GM18502 (cell line): ENCODE measurements at regions not wholly inside any gene's neighbourhood (a gene's known extent, or its start where the extent isn't known, plus 50 kb on each side); places are given as distances from the start of the nearest gene placed in this dataset.
"Not testable (repeated sequence)": the region's sequence is repeated elsewhere in the genome, so short reads cannot be mapped to it uniquely, and the experiment has no call there.

Experiments used
- ATAC-seq: cut with Tn5 transposase; IDR thresholded peaks from one replicate; pipeline ENCODE4 v1.9.1; 2021; ENCODE audit warnings: mild to moderate bottlenecking; ENCODE audit not compliant: unreplicated experiment, poor library complexity

- peak; percentile 75 for ATAC-seq
Observed at GRCh38 chr20:16801919-16802651, 53.9 kb downstream of the OTOR start.

- ATAC-seq = no peak
Observed at GRCh38 chr20:16802652-16802935, 54.4 kb downstream of the OTOR start.

DNA sequence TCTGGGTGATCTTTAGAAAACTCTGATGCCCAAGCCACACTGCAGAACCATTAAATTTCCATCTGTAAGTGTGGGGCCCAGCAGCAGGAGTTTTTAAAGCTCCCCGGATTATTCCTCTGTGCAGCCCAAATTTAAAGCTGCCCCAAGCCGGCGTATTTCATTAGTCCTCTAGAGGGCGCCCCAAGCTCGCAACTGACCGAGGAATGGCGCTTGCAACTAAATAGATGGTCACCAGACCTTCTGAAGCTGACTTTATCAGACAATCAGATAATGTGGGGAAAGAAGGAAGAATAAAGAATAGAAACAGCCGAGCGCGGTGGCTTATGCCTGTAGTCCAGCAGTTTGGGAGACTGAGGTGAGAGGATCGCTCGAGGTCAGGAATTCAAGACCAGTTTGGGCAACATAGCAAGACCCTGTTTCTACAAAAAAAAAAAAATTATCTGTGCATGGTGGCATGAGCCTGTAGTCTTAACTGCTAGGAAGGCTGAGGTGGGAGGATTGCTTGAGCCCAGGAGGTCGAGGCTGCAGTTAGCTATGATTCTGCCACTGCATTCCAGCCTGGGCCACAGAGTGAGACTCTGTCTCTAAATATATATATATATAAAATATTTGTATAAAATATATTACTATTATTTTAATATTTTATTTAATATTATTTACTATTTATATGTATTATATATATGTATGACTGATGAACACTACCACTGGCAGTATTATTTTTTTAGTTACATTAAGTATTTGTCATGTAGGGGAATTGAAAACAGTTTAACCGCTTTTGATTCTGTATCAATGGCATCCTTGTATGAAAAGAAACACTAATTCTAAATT is 56.0 kb downstream of the OTOR start:
- ATAC-seq = peak; percentile 64

DNA sequence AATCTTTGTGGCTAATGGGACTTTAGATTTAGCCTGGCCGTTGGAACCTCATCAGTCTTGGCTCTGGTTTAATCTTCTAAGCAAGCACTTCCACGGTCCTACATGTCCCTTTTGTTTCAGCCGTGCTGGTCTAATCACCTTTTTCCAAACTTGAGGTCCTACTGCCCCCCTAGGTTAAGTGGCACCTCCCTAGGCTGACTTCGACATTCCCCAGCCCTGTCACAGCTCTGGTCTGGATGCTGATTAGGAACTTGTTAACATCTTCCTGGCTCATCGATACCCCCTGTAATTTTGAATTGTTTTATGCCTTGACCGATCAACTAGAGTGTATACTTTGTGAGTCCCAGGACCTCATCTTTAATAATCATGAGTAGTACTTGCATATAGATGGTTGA is 56.6 kb downstream of the OTOR start:
- no peak for ATAC-seq

DNA sequence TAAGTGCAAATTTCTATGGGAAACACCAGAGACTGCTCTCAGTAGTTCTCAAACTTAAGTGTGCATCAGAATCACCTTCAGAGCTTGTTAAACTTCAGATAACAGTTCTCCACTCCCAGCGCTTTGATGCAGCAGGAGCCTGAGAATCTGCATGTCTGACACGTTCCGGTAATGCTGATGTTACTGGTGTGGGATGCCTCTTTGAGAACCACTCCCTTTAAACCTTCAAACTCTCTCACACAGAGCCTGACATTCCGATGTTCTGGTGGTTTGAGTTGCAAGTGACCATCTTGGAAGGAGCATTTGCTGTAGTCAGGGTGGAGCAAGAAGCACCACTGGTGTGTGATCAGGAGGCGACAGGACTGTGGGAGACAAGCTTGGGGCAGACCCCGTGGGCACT is 57.9 kb downstream of the OTOR start:
- no peak for ATAC-seq

- no peak for ATAC-seq
Observed at GRCh38 chr20:16806886-16807285, 58.7 kb downstream of the OTOR start.

DNA sequence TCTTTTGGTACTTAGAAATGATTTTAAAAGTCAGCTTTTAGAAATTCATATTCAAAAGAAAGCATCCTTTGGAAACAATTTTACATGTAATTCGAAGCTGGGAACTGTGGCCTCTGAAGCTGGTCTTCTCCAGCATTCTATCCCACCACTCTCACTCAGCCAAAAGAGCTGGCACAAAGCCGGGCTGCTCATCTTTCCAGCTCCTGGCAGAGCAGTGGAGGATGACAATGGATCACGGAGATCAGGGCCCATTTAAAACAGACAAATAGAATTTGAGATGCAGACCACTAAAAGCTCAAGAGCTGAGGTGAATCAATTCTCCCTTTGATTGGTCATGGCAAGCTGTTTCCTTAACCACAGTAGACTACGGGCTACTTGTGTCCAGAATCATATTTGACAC is 60.6 kb downstream of the OTOR start:
- ATAC-seq = no peak

GRCh38 chr20:16810216-16810615 is 62.1 kb downstream of the OTOR start:
- ATAC-seq = no peak

DNA sequence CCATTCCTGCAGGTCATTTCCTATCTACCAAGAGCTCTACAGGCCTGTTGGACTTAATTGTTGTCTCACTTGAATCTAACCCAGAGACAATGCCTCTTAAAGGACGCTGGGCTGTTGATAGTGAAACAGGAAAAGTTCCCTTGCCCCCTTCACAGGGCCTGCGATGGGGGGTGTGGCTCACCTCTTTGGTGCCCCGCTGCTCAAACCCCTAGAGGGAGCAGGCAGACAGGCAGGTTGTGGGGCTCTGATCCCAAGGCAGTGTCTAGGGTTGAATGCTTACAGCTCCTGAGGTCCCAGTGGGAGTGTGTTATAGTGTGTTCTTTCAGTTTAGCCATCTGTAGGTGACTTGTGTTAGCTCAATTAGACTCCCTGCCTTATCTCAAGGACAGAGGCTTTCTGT is 68.0 kb downstream of the OTOR start:
- no peak for ATAC-seq

GRCh38 chr20:16819483-16819882 is 71.3 kb downstream of the OTOR start:
- ATAC-seq = no peak

GRCh38 chr20:16821211-16822089 is 73.3 kb downstream of the OTOR start:
- peak; percentile 88 for ATAC-seq

- no peak for ATAC-seq
Observed at GRCh38 chr20:16824664-16825063, 76.5 kb downstream of the OTOR start.

DNA sequence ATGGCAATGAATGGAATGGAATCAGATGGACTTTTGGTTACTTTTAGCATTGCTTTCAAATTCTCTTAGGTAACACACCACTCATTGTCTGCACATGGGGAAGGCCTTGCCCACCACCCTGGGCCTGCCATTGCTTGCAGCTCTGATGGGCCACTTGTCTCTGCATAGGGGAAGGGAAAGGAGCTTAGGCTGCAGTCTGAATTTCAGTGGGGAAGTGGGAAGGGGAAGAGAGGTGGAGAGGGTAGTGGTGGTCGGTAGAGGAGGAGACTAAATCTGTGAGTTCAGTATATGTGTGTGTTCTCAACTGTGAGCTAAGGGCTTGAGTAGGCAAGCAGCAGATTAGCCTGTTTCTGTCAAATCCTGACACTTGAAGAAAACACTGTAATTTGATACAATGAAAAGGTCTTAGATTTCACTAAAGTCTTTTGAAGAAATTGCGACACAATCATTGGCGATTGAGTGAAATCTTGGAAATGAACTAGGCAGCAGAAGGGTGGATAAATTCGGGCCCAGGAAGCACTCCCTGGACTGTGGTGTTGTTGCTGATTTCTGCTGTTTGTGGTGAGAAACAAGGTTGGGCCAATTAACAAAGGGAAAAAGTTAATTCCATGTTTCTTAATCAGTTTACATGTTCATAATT is 80.6 kb downstream of the OTOR start:
- no peak for ATAC-seq

- ATAC-seq = not testable (repeated sequence)
Observed at GRCh38 chr20:16835690-16836089, 87.5 kb downstream of the OTOR start.

- no peak for ATAC-seq
Observed at GRCh38 chr20:16842486-16843120, 94.4 kb downstream of the OTOR start.

DNA sequence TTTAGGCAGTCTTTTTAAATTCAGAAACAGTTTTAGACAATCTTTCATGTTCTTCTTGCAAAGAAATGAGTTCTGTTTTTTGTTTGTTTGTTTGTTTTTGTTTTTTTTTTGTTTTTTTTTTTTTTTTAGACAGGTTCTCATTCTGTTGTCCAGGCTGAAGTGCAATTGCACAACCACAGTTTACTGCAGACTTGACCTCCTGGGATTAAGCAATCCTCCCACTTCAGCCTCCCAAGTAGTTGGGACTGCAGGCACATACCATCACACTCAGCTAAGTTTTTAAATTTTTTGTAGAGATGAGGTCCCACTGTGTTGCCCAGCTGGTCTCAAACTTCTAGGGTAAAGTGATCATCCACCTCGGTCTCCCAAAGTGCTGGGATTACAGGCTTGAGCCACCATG is 96.2 kb downstream of the OTOR start:
- ATAC-seq = no peak

GRCh38 chr20:16846006-16846405 is 97.8 kb downstream of the OTOR start:
- no peak for ATAC-seq

GRCh38 chr20:16848061-16848460 is 99.9 kb downstream of the OTOR start:
- no peak for ATAC-seq

GRCh38 chr20:16848526-16848925 is 100.4 kb downstream of the OTOR start:
- ATAC-seq = no peak

DNA sequence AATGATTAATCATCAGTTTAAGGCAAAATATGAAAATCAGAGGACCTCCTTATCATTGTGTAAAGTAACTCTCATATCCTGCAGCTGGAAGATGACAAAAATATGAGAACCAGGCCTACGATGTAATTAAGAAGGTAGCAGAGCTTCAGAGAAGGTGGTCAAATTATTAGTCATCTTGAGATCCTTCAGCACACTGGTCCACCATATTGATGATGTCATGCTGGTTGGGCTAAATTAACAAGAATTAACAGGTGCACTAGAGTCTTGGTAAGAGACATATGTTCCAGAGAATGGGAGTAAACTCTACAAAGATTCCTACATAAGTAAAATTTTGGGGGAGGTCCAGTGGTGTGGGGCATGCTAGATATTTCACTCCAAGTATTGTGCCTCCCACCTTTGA is 112.8 kb downstream of the OTOR start:
- ATAC-seq = no peak
